ENCODE measurements at regions not wholly inside any gene's neighbourhood (a gene's known extent, or its start where the extent isn't known, plus 50 kb on each side); places are given as distances from the start of the nearest gene placed in this dataset.

DNA sequence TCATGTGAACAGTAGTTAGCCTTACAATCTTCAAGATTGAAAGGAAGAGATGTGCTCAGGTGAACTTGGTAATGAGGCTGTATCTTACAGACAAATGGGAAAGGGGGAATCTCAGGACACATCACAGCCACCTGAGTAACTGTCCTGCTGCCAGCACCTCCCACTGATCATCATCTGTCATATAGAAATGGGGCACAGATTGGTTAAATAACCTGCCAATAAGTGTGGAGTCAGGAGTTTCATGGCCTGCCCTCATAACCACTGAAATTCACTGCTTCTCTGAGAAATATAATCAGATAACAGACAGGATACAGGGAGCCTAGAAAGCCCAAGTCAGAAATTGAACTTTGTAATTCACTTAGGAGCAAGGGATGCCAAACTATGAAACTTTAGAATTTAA is 64.9 kb upstream of the TAS2R16 start:
- DNase-seq: no peak

DNA sequence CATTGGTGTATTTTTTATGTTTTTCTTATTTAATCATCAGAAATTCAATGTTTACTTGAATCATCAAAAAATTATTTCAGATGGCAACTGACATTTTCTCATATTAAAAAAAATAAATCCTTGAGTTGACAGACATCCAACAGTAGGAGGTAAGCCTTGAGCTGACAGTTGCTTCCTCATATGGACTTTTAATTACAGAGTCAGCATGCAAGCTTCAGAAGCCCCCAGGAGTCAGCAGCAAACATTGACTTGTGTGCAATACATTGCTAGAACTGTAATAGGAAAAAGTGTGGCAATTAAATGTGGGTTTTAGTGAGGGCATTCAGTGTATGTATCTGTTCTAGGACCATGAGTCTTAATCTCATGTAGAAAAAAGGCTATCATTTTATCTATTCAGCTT is 62.4 kb upstream of the TAS2R16 start:
- DNase-seq: no peak

DNA sequence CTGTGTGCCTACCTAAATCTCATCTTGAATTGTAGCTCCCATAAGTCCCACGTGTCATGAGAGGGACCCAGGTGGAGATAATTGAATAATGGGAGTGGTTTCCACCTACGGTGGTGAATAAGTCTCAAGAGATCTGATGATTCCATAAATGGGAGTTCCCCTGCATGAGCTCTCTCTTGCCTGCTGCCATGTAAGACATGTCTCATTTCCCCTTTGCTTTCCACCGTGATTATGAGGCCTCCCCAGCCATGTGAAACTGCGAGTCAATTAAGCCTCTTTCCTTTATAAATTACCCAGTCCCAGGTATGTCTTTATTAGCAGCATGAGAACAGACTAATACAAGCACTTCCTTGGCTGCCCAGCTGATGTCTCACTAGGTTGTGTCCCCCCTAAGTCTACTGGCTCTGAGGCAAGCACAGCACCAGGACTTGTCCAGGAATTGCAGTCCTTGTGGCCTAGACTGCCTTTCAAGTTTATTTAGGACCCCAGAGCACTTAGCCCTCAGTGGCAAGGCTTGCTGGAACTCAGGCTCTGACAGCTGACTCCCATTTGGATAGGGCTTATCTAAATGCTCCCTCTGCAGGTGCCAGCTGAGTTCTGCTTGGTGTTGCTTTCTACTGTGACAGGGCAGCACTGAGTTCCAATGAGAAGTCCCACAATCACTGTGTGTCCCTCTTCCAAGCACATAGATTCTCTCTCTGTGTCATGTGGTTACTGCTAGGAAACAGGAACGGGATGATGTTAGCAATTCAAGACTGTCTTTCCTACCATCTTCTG is 59.0 kb upstream of the TAS2R16 start:
- peak; percentile 19 for DNase-seq

DNA sequence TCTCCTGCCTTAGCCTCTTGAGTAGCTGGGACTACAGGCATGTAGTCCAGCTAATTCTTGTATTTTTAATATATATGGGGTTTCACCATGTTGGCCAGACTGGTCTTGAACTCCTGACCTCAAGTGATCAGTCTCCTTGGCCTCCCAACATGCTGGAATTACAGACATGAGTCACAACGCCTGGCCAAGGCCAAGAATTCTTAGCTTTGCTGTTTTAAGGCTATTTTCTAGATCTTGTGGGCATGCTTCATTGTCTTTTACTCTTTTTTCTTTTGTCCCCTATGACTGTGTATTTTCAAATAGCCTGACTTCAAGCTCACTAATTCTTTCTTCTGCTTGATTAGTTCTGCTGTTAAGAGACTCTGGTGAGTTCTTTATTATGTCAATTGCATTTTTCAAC is 56.4 kb upstream of the TAS2R16 start:
- DNase-seq: no peak

DNA sequence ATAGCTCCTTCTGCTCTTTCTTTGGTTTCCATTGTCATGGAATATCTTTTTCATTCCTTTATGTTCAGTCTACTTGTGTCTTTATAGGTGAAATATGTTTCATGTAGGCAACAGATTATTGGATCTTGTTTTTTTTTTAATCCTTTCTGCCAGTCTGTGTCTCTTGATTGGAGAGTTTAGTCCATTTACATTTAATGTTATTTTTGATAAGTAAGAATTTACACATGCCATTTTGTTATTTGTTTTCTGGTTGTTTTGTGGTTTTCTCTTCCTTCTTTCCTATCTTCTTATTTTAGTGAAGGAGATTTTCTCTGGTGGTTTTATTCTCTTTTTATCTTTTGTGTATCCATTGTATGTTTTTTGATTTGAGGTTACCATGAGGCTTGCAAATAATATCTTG is 52.5 kb upstream of the TAS2R16 start:
- DNase-seq: no peak
